Activated T-cell treated with anti-CD3 and anti-CD28 coated beads for 1 hour (primary cell): ENCODE measurements at regions not wholly inside any gene's neighbourhood (a gene's known extent, or its start where the extent isn't known, plus 50 kb on each side); places are given as distances from the start of the nearest gene placed in this dataset.
"Not testable (repeated sequence)": the region's sequence is repeated elsewhere in the genome, so short reads cannot be mapped to it uniquely, and the experiment has no call there.

Source experiments
- DNase-seq: peaks from one replicate; pipeline ENCODE4 v3.0.0-alpha.2; 2020; ENCODE audit warnings: low read depth

- no peak for DNase-seq
These were observed 747.2 kb downstream of the DIAPH3 start for GRCh38 chr13:59416561-59416960.

- no peak for DNase-seq
These were observed 741.1 kb downstream of the DIAPH3 start for GRCh38 chr13:59422646-59423045.

- DNase-seq: no peak
These were observed 739.9 kb downstream of the DIAPH3 start for GRCh38 chr13:59423708-59424340.

DNA sequence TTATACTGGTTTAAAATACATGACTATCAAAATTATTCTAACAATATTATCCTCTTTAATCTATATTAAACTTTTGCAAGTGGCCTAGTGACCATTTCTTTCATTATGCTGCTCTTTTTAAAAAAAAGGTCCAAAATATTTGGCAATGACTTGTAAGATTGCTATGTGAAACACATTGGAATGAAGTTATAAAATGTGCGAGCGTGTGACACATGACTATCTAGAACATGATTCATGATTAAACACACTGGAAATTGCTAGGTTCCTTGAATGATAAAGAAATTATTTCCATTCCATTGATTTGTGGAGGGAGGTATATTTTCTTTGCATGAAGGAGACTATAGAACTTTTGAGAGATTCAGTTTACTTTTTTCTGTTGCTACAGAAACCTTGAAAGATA lies 739.1 kb downstream of the DIAPH3 start:
- no peak for DNase-seq

GRCh38 chr13:59425211-59425741 lies 738.5 kb downstream of the DIAPH3 start:
- no peak for DNase-seq

GRCh38 chr13:59435024-59435423 lies 728.7 kb downstream of the DIAPH3 start:
- no peak for DNase-seq

GRCh38 chr13:59437544-59438301 lies 726.0 kb downstream of the DIAPH3 start:
- no peak for DNase-seq

GRCh38 chr13:59439776-59440428 lies 723.8 kb downstream of the DIAPH3 start:
- DNase-seq: no peak

DNA sequence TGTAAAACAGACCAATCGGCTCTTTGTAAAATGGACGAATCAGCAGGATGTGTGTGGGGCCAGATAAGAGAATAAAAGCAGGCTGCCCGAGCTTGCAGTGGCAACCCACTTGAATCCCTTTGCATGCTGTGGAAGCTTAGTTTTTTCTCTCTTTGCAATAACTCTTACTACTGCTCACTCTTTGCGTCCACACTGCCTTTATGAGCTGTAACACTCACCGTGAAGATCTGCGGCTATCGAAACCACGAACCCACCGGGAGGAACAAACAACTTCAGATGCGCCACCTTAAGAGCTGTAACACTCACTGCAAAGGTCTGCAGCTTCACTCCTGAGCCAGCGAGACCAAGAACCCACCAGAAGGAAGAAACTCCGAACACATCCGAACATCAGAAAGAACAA lies 722.7 kb downstream of the DIAPH3 start:
- DNase-seq: not testable (repeated sequence)

DNA sequence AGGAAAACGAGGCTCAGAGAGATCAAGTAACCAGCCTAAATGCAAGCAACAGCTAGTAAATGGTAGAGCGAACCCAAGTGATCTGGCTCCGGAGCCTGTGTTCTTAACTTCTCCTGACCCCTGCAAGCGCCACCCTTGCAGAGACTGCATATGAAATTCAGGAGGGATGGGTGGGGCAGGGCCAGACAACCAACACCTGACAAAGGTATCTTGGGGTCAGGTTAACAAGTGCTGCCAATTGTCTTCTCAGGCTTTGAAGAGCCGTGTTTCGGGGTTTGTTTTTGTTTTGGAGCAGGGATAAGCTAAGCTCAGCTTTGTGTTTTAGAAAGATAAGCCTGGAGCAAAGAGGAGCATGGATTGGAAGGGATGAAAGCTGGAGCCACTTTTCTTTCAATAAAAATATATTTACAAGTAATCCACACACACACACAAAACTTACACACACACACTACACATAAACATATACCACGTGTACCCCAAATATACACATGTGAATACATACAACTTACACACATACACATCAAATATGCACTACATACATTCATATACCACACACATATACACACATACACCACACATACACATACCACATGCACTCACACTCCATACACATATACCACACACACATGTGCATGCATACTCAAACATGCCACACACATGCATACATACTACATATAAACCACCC lies 722.0 kb downstream of the DIAPH3 start:
- DNase-seq: no peak

DNA sequence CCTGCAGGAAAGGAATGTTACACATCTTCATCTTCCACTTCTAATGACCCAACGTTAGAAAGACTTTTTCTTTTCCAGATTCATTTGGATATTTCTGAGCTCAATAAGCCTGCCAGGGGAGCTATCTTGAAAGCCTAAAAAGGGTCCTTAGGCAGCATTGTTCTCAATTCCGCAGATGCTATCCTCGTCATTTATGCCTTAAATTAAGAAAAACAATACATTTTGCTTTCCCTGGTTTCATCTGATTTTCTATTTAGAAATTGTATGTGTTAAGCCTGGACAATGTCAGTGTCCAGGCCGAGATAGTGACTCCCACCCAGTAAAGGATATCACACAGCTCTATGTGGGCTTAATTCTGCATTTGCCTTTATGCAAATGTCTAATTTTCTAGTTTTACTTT lies 721.3 kb downstream of the DIAPH3 start:
- DNase-seq: no peak

DNA sequence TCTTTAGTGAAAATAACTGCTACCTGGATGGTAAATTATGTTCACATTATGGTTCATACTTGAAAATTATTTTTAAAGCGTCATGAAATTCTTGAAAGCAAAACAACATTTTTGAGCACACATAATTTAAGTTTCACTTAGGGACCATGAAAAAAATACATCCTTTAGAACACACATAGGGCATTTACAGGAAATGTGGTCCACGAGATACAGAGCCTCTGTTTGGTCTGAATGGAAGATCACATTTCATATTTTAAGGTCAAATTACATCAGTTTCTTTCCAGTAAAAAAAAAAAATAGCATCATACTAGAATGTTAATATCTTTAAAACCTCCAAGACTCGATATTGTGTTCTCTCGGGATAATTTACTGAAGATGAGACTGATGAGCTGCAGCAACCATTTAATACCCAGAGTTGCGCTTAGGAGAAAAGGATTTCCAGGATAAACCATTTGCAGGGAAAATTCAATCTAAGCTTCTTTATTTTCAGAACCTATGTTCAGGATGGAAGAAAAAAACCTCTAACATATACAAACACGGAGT lies 720.7 kb downstream of the DIAPH3 start:
- DNase-seq: no peak

GRCh38 chr13:59444210-59444857 lies 719.4 kb downstream of the DIAPH3 start:
- no peak for DNase-seq

GRCh38 chr13:59445812-59446211 lies 717.9 kb downstream of the DIAPH3 start:
- DNase-seq: no peak

DNA sequence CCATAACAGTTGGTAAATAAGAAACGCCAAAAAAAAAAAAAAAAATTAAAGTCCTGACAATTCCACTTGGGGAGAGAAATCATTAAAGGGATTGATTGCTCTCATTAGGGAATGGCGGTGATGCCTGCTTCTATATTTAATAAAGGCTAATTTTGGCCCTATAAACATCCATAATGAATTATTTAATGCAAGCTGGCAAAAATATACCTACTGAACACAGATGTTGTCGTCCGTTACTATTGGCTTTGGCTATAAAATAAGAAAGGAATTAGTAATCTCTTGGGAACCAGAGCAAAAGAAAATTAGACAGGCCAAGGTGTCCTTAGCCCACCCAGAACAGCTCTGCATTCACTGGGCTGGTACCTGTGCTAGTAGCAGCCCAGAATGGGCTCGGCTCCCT lies 717.3 kb downstream of the DIAPH3 start:
- no peak for DNase-seq

DNA sequence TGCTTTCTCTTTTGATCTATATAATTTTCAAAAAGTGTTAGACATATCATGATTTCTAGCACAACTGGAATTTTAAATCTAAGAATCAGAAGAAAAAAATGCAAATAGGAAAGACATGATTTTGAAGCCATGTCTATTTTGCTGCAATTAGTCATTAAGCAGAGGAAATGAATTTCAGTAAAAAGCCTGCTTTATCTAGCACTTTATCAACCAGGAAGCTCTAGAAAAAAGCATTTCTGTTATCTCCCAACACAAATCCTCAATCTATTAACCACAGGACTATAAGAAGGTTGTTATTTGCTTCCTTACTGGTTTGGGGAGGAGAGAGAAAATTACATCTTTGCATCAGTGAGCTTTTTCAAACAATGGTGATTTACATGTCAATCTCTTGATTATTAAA lies 716.7 kb downstream of the DIAPH3 start:
- no peak for DNase-seq

- DNase-seq: no peak
These were observed 715.7 kb downstream of the DIAPH3 start for GRCh38 chr13:59447846-59448620.

DNA sequence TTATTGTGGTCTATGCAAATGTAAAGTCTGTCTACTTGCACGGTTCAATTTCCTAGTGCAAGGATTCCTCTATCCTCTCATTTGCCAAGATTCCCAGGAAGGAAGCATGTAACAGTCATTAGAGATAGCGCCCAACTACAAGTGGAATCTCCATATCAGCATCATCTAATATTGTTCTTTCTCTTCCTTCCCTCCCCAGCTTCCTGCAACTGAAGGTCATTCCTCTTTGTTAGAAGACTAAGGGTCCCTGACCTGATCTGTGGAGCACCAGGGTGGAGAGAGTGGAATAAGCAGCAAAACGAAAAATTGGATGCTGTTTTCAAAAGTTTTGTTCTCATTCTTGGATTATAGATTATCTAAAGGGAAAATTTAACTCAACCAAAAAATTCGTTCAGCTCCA lies 714.0 kb downstream of the DIAPH3 start:
- no peak for DNase-seq

- no peak for DNase-seq
These were observed 713.5 kb downstream of the DIAPH3 start for GRCh38 chr13:59450229-59450628.

DNA sequence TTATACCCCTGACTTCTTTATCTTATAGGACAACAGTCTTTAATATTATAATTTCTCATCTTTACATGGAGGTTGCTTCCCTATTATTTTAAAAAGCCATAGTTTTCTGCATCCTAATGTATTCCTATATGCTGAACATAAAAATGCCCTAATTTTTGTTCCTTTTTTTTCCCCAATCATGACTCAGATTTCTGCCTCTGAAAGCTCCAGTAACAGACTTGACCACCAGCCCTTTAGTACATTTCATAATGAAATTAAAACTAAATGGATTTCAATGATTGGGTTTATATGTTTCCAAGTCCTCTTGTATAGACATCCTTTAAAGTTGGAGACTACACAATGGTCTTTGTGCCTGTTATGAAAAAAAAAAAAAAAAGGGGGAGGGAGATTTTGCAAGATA lies 712.5 kb downstream of the DIAPH3 start:
- no peak for DNase-seq
